ENCODE measurements at regions not wholly inside any gene's neighbourhood (a gene's known extent, or its start where the extent isn't known, plus 50 kb on each side); places are given as distances from the start of the nearest gene placed in this dataset.

- TF ChIP-seq ARNTL (CRISPR knock-in tag; IDR thresholded peaks at IDR 0.05; ENCODE audit: borderline replicate concordance, low read depth): no peak
- TF ChIP-seq, protein P1, sequence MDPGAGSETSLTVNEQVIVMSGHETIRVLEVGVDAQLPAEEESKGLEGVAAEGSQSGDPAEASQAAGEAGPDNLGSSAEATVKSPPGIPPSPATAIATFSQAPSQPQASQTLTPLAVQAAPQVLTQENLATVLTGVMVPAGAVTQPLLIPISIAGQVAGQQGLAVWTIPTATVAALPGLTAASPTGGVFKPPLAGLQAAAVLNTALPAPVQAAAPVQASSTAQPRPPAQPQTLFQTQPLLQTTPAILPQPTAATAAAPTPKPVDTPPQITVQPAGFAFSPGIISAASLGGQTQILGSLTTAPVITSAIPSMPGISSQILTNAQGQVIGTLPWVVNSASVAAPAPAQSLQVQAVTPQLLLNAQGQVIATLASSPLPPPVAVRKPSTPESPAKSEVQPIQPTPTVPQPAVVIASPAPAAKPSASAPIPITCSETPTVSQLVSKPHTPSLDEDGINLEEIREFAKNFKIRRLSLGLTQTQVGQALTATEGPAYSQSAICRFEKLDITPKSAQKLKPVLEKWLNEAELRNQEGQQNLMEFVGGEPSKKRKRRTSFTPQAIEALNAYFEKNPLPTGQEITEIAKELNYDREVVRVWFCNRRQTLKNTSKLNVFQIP (CRISPR knock-in tag; IDR thresholded peaks at IDR 0.05; ENCODE audit: borderline replicate concordance, low read depth): no peak
- no peak for TF ChIP-seq ZC3H10 (CRISPR knock-in tag; IDR thresholded peaks at IDR 0.05)
- TF ChIP-seq CREB5 (CRISPR knock-in tag; IDR thresholded peaks at IDR 0.05; ENCODE audit: low read depth): no peak
- TF ChIP-seq TCF4 (CRISPR knock-in tag; IDR thresholded peaks at IDR 0.05; ENCODE audit: borderline replicate concordance): no peak
- TF ChIP-seq RARB (CRISPR knock-in tag; IDR thresholded peaks at IDR 0.05): no peak
- no peak for TF ChIP-seq TOX (CRISPR knock-in tag; IDR thresholded peaks at IDR 0.05; ENCODE audit: borderline replicate concordance)
- TF ChIP-seq ZNF70 (CRISPR knock-in tag; IDR thresholded peaks at IDR 0.05): no peak
- TF ChIP-seq BACH2 (CRISPR knock-in tag; IDR thresholded peaks at IDR 0.05; ENCODE audit: borderline replicate concordance): no peak
- ATAC-seq: no peak
Observed at GRCh38 chr9:109624143-109624542, 126.0 kb upstream of the PTPN3 start.

GRCh38 chr9:109624896-109625295 is 126.8 kb upstream of the PTPN3 start:
- TF ChIP-seq BACH2 (CRISPR knock-in tag; IDR thresholded peaks at IDR 0.05; ENCODE audit: borderline replicate concordance) (no peak), CSDC2 (CRISPR knock-in tag; IDR thresholded peaks at IDR 0.05) (no peak), OSR1 (CRISPR knock-in tag; IDR thresholded peaks at IDR 0.05) (no peak), RARB (CRISPR knock-in tag; IDR thresholded peaks at IDR 0.05) (no peak), TCF4 (CRISPR knock-in tag; IDR thresholded peaks at IDR 0.05; ENCODE audit: borderline replicate concordance) (no peak), PPARA (CRISPR knock-in tag; IDR thresholded peaks at IDR 0.05; ENCODE audit: borderline replicate concordance) (no peak), ESRRG (CRISPR knock-in tag; IDR thresholded peaks at IDR 0.05) (no peak), ZC3H10 (CRISPR knock-in tag; IDR thresholded peaks at IDR 0.05) (no peak)
- TF ChIP-seq, protein P2, sequence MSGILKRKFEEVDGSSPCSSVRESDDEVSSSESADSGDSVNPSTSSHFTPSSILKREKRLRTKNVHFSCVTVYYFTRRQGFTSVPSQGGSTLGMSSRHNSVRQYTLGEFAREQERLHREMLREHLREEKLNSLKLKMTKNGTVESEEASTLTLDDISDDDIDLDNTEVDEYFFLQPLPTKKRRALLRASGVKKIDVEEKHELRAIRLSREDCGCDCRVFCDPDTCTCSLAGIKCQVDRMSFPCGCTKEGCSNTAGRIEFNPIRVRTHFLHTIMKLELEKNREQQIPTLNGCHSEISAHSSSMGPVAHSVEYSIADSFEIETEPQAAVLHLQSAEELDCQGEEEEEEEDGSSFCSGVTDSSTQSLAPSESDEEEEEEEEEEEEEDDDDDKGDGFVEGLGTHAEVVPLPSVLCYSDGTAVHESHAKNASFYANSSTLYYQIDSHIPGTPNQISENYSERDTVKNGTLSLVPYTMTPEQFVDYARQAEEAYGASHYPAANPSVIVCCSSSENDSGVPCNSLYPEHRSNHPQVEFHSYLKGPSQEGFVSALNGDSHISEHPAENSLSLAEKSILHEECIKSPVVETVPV (CRISPR knock-in tag; IDR thresholded peaks at IDR 0.05): no peak
- TF ChIP-seq, protein P1 (CRISPR knock-in tag; IDR thresholded peaks at IDR 0.05; ENCODE audit: borderline replicate concordance, low read depth): no peak
- no peak for ATAC-seq

DNA sequence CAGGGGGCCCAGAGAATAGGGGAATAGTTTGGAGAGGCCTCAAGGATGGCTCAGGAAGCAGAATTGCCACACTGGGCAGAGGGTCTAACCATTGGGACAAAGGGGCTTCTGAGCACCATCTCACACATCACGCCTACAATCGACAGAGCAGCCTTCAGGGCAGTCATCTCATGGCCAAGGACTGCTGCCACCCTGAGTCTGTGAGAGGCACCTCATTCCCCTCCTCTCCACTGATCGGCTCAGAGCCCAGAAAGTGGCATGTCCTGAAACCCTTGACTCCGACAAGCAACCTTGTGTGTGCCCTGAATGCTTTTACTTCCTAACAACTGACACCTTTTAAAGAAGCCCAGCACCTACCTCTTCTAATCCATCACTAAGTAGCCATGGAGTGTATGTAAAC is 128.9 kb upstream of the PTPN3 start:
- ATAC-seq: peak; percentile 56; the same call in 2 of the 3 replicates
- TF ChIP-seq TOX (CRISPR knock-in tag; IDR thresholded peaks at IDR 0.05; ENCODE audit: borderline replicate concordance) (no peak), RARB (CRISPR knock-in tag; IDR thresholded peaks at IDR 0.05) (no peak), TSHZ2 (CRISPR knock-in tag; IDR thresholded peaks at IDR 0.05) (no peak), SNAI2 (CRISPR knock-in tag; IDR thresholded peaks at IDR 0.05) (no peak), ZNF565 (CRISPR knock-in tag; conservative IDR thresholded peaks at IDR 0.05; ENCODE audit: low read depth) (no peak), ESRRG (CRISPR knock-in tag; IDR thresholded peaks at IDR 0.05) (no peak), CSDC2 (CRISPR knock-in tag; IDR thresholded peaks at IDR 0.05) (no peak), GLIS3 (CRISPR knock-in tag; IDR thresholded peaks at IDR 0.05) (no peak), ARNTL (CRISPR knock-in tag; IDR thresholded peaks at IDR 0.05; ENCODE audit: borderline replicate concordance, low read depth) (no peak), CREB5 (CRISPR knock-in tag; IDR thresholded peaks at IDR 0.05; ENCODE audit: low read depth) (no peak), PPARA (CRISPR knock-in tag; IDR thresholded peaks at IDR 0.05; ENCODE audit: borderline replicate concordance) (no peak), ZFP30 (CRISPR knock-in tag; IDR thresholded peaks at IDR 0.05) (no peak)
- TF ChIP-seq, protein P1 (CRISPR knock-in tag; IDR thresholded peaks at IDR 0.05; ENCODE audit: borderline replicate concordance, low read depth): no peak
- TF ChIP-seq, protein P3, sequence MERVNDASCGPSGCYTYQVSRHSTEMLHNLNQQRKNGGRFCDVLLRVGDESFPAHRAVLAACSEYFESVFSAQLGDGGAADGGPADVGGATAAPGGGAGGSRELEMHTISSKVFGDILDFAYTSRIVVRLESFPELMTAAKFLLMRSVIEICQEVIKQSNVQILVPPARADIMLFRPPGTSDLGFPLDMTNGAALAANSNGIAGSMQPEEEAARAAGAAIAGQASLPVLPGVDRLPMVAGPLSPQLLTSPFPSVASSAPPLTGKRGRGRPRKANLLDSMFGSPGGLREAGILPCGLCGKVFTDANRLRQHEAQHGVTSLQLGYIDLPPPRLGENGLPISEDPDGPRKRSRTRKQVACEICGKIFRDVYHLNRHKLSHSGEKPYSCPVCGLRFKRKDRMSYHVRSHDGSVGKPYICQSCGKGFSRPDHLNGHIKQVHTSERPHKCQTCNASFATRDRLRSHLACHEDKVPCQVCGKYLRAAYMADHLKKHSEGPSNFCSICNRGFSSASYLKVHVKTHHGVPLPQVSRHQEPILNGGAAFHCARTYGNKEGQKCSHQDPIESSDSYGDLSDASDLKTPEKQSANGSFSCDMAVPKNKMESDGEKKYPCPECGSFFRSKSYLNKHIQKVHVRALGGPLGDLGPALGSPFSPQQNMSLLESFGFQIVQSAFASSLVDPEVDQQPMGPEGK (CRISPR knock-in tag; IDR thresholded peaks at IDR 0.05; ENCODE audit: borderline replicate concordance): no peak

All from SK-N-SH treated with all-trans-retinoic acid at 6 μM for 48 hours (cell line).